SU-DHL-6 (cell line): ENCODE measurements at regions not wholly inside any gene's neighbourhood (a gene's known extent, or its start where the extent isn't known, plus 50 kb on each side); places are given as distances from the start of the nearest gene placed in this dataset.

Experiments
- H2AFZ ChIP-seq: fragments of 200-600 bp; sonication (generic); 2 replicates; pipeline ENCODE4 v1.6.1; 2014; ENCODE audit warnings: low read depth, mild to moderate bottlenecking, moderate library complexity, mixed read lengths, antibody characterized with exemption, low read length; ENCODE audit not compliant: severe bottlenecking
- H3F3A ChIP-seq: fragments of 200-600 bp; shearing (Covaris generic); 2 replicates; pipeline ENCODE4 v1.6.0; 2016; ENCODE audit warnings: antibody characterized with exemption, mild to moderate bottlenecking; ENCODE audit not compliant: insufficient read depth
- H3K27ac ChIP-seq: fragments of 200-600 bp; sonication (generic); 2 replicates; pipeline ENCODE4 v1.5.1; 2016; ENCODE audit warnings: low read depth, mild to moderate bottlenecking, low read length, moderate library complexity, mixed read lengths
- H3K27me3 ChIP-seq: fragments of 200-600 bp; sonication (generic), shearing (Covaris generic); 2 replicates; pipeline ENCODE4 v1.6.0; 2014; ENCODE audit warnings: mild to moderate bottlenecking, low read length
- H3K36me3 ChIP-seq: fragments of 200-600 bp; sonication (generic); 2 replicates; pipeline ENCODE4 v1.6.1; 2014; ENCODE audit warnings: mild to moderate bottlenecking, low read length, mixed read lengths
- H3K4me2 ChIP-seq: fragments of 300-600, 200-600 bp; shearing (Covaris generic), sonication (generic); 2 replicates; pipeline ENCODE4 v1.6.0; 2014; ENCODE audit warnings: low read length, low read depth, mild to moderate bottlenecking; ENCODE audit not compliant: poor library complexity, severe bottlenecking
- H3K4me3 ChIP-seq: fragments of 200-600 bp; sonication (generic); 2 replicates; pipeline ENCODE4 v1.5.1; 2014; ENCODE audit warnings: antibody characterized with exemption, low read length, mild to moderate bottlenecking, mixed read lengths; ENCODE audit not compliant: insufficient read depth, poor library complexity, severe bottlenecking
- H3K79me2 ChIP-seq: fragments of 200-600 bp; sonication (generic); 2 replicates; pipeline ENCODE4 v1.6.1; 2014; ENCODE audit warnings: mild to moderate bottlenecking, low read length, moderate library complexity; ENCODE audit not compliant: insufficient read depth
- H3K9ac ChIP-seq: fragments of 200-600 bp; sonication (generic); 2 replicates; pipeline ENCODE4 v1.7.0; 2014; ENCODE audit warnings: mild to moderate bottlenecking, low read length
- H3K9me2 ChIP-seq: fragments of 200-600 bp; sonication (generic); replicated peaks from 2 replicates; pipeline ENCODE4 v1.6.1; 2014; ENCODE audit warnings: low read length; ENCODE audit not compliant: insufficient read depth
- H3K9me3 ChIP-seq: fragments of 200-600 bp; sonication (generic); 2 replicates; pipeline ENCODE4 v1.6.1; 2014; ENCODE audit warnings: low read length, mixed read lengths; ENCODE audit not compliant: insufficient read depth
- H4K20me1 ChIP-seq: fragments of 200-600 bp; sonication (generic); 2 replicates; pipeline ENCODE4 v1.6.1; 2014; ENCODE audit warnings: low read depth, mild to moderate bottlenecking, antibody characterized with exemption, low read length, moderate library complexity, mixed read lengths
- CTCF ChIP-seq: fragments of 200-600 bp; sonication (generic); IDR thresholded peaks from one replicate; pipeline ENCODE4 v1.5.1; 2017; ENCODE audit warnings: antibody characterized with exemption, mild to moderate bottlenecking, low read length, moderate library complexity; ENCODE audit not compliant: insufficient read depth, poor library complexity, severe bottlenecking
- EZH2phosphoT487 ChIP-seq: fragments of 200-600 bp; sonication (generic), shearing (Covaris generic); conservative IDR thresholded peaks from 2 replicates; pipeline ENCODE4 v1.6.1; 2018; ENCODE audit warnings: mild to moderate bottlenecking, antibody characterized with exemption, low read length, moderate library complexity, mixed read lengths

- Histone ChIP-seq H3K4me2 (no peak overlapping the region), H3F3A (no peaks in the 10 kb centered on the region), H4K20me1 (no peaks in the 10 kb centered on the region), H2AFZ (no peak overlapping the region), H3K9me3 (no peaks in the 10 kb centered on the region), H3K9ac (no peak overlapping the region), H3K36me3 (no peaks in the 10 kb centered on the region), H3K9me2 (no peaks in the 10 kb centered on the region), H3K4me3 (no peak overlapping the region), H3K27me3 (no peaks in the 10 kb centered on the region), H3K79me2 (no peaks in the 10 kb centered on the region), H3K27ac (no peak overlapping the region)
- TF ChIP-seq CTCF (no peak), EZH2phosphoT487 (no peak)
These were observed 1420.1 kb upstream of the ACO1 start for GRCh38 chr9:30964332-30964731.

- TF ChIP-seq CTCF = no peak
- TF ChIP-seq EZH2phosphoT487 = no peak
- Histone ChIP-seq H3K9me3 (no peaks in the 10 kb centered on the region), H3K4me3 (no peak overlapping the region), H2AFZ (no peak overlapping the region), H3K79me2 (no peaks in the 10 kb centered on the region), H3F3A (no peaks in the 10 kb centered on the region), H3K9me2 (no peaks in the 10 kb centered on the region), H3K27ac (no peak overlapping the region), H3K4me2 (no peak overlapping the region), H3K27me3 (no peaks in the 10 kb centered on the region), H4K20me1 (no peaks in the 10 kb centered on the region), H3K36me3 (no peaks in the 10 kb centered on the region), H3K9ac (no peak overlapping the region)
These were observed 1417.0 kb upstream of the ACO1 start for GRCh38 chr9:30967476-30967875.

- H4K20me1 ChIP-seq = no peaks in the 10 kb centered on the region
- H3K36me3 ChIP-seq = no peaks in the 10 kb centered on the region
- no peaks in the 10 kb centered on the region for H3K9me3 ChIP-seq
- no peak for TF ChIP-seq CTCF
- no peak for TF ChIP-seq EZH2phosphoT487
- no peak overlapping the region for H3K27ac ChIP-seq
- no peaks in the 10 kb centered on the region for H3K27me3 ChIP-seq
- H3K4me3 ChIP-seq = no peak overlapping the region
- no peaks in the 10 kb centered on the region for H3K79me2 ChIP-seq
- H3F3A ChIP-seq = no peaks in the 10 kb centered on the region
- no peak overlapping the region for H3K4me2 ChIP-seq
- H2AFZ ChIP-seq = no peak overlapping the region
- H3K9me2 ChIP-seq = no peaks in the 10 kb centered on the region
- no peak overlapping the region for H3K9ac ChIP-seq
These were observed 1414.3 kb upstream of the ACO1 start for GRCh38 chr9:30970186-30970585.

GRCh38 chr9:30970812-30971211, 1413.6 kb upstream of the ACO1 start:
- Histone ChIP-seq H3K4me2 (no peak overlapping the region), H3K9me2 (no peaks in the 10 kb centered on the region), H3K36me3 (no peaks in the 10 kb centered on the region), H2AFZ (no peak overlapping the region), H4K20me1 (no peaks in the 10 kb centered on the region), H3F3A (no peaks in the 10 kb centered on the region), H3K27ac (no peak overlapping the region), H3K79me2 (no peaks in the 10 kb centered on the region), H3K4me3 (no peak overlapping the region), H3K9ac (no peak overlapping the region), H3K27me3 (no peaks in the 10 kb centered on the region), H3K9me3 (no peaks in the 10 kb centered on the region)
- no peak for TF ChIP-seq EZH2phosphoT487
- no peak for TF ChIP-seq CTCF
